GM06990 (cell line): ENCODE measurements at regions not wholly inside any gene's neighbourhood (a gene's known extent, or its start where the extent isn't known, plus 50 kb on each side); places are given as distances from the start of the nearest gene placed in this dataset.

Experiments
- DNase-seq: peaks from one replicate; pipeline ENCODE4 v3.0.0-alpha.2; 2011; ENCODE audit not compliant: insufficient read length; ENCODE audit errors: extremely low read depth
- H3K27me3 ChIP-seq: replicated peaks from 2 replicates; pipeline ENCODE4 v1.6.0; 2011; ENCODE audit warnings: low read length; ENCODE audit not compliant: control insufficient read depth, insufficient read depth
- H3K36me3 ChIP-seq: 2 replicates; pipeline ENCODE4 v1.5.1; 2011; ENCODE audit warnings: low read length; ENCODE audit not compliant: control insufficient read depth, insufficient read depth
- H3K4me3 ChIP-seq: replicated peaks from 2 replicates; pipeline ENCODE4 v1.5.1; 2011; ENCODE audit warnings: low read depth, mild to moderate bottlenecking, control low read depth, low read length
- CTCF ChIP-seq: IDR thresholded peaks from 2 replicates; pipeline ENCODE4 v1.5.1; 2011; ENCODE audit warnings: low read length, control low read depth, mild to moderate bottlenecking, inconsistent platforms; ENCODE audit not compliant: insufficient read depth, poor library complexity, severe bottlenecking

GRCh38 chr16:79717333-79718137 is 117.0 kb upstream of the MAF start:
- no peak for DNase-seq

GRCh38 chr16:79716645-79717332 is 116.3 kb upstream of the MAF start:
- no peak for DNase-seq
- no peak overlapping the region for H3K4me3 ChIP-seq
- H3K36me3 ChIP-seq = no peaks in the 10 kb centered on the region
- H3K27me3 ChIP-seq = no peaks in the 10 kb centered on the region
- TF ChIP-seq CTCF = no peak

More at GRCh38 chr16:79717333-79718137, 117.0 kb upstream of the MAF start:
- no peak for TF ChIP-seq CTCF
- Histone ChIP-seq H3K27me3 (no peaks in the 10 kb centered on the region), H3K4me3 (no peak overlapping the region), H3K36me3 (no peaks in the 10 kb centered on the region)

DNA sequence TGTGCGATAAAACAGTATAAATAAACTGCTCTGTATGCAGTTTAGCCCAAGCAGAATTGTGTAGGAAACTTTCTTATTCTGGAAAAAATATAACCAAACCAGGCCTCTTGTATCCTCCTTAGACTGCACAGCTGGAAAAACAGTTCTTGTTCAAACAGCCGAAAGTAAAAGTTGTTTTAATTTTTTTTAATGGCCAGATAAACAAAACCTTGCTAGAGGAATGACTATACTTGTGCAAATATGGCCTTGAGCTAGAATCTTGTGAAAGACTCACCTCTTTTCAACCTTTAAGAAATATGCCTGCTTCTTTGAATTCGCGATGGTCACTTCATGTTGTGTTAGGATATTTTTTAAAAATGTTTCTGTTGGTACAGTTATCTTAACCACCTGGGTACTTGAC is 114.5 kb upstream of the MAF start:
- Histone ChIP-seq H3K36me3 (no peaks in the 10 kb centered on the region), H3K4me3 (no peak overlapping the region), H3K27me3 (no peaks in the 10 kb centered on the region)
- no peak for TF ChIP-seq CTCF
- DNase-seq = no peak

GRCh38 chr16:79714440-79714839 is 113.9 kb upstream of the MAF start:
- no peak for DNase-seq
- Histone ChIP-seq H3K36me3 (no peaks in the 10 kb centered on the region), H3K27me3 (no peaks in the 10 kb centered on the region), H3K4me3 (no peak overlapping the region)
- TF ChIP-seq CTCF = no peak

GRCh38 chr16:79713609-79714309 is 113.2 kb upstream of the MAF start:
- no peaks in the 10 kb centered on the region for H3K36me3 ChIP-seq
- TF ChIP-seq CTCF = no peak
- H3K4me3 ChIP-seq = no peak overlapping the region
- no peaks in the 10 kb centered on the region for H3K27me3 ChIP-seq
- no peak for DNase-seq
